Endothelial cell of umbilical vein (primary cell): ENCODE measurements at regions not wholly inside any gene's neighbourhood (a gene's known extent, or its start where the extent isn't known, plus 50 kb on each side); places are given as distances from the start of the nearest gene placed in this dataset.

Experiments
- POLR2A ChIP-seq: IDR thresholded peaks from 2 replicates; pipeline ENCODE4 v1.6.1; 2012; ENCODE audit warnings: low read depth, mild to moderate bottlenecking, control low read depth, low read length
- POLR2AphosphoS5 ChIP-seq: IDR thresholded peaks from 2 replicates; pipeline ENCODE4 v1.6.1; 2012; ENCODE audit warnings: low read depth, mild to moderate bottlenecking, control low read depth, low read length, moderate library complexity; ENCODE audit not compliant: insufficient read depth
- TF ChIP-seq, protein P1 (sequence below), 2 donors: IDR thresholded peaks; 1 replicate in 1 of 2; 2 replicates in 1 of 2; pipeline ENCODE4 v1.5.1; 2011; ENCODE audit warnings: low read length in 2 of 2, mild to moderate bottlenecking in 2 of 2, moderate library complexity in 2 of 2, control low read depth in 1 of 2, inconsistent platforms in 1 of 2, low read depth in 1 of 2; ENCODE audit not compliant: insufficient read depth in 1 of 2; ENCODE audit errors: extremely low read depth in 1 of 2

DNA sequence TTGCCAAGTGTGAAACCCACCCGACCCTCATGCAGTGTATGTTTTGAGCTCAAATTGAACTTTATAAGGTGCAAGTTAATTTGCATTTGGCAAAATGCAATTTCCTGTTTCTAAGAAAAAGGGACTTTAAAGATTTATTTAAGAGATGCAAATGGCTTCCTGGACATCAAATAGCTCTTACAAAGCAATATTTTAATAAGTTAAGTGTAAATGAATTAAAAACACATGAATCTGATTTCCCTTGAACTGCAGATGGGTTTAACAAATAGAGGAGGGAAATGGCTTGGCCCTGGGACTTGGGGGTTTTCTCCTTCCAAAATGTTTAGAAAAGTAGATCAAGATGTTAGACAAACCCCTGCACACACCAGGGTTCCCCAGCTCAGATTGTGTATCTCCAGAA, 116.0 kb downstream of the EN1 start:
- TF ChIP-seq POLR2AphosphoS5 (no peak), POLR2A (no peak)
- TF ChIP-seq, protein P1, sequence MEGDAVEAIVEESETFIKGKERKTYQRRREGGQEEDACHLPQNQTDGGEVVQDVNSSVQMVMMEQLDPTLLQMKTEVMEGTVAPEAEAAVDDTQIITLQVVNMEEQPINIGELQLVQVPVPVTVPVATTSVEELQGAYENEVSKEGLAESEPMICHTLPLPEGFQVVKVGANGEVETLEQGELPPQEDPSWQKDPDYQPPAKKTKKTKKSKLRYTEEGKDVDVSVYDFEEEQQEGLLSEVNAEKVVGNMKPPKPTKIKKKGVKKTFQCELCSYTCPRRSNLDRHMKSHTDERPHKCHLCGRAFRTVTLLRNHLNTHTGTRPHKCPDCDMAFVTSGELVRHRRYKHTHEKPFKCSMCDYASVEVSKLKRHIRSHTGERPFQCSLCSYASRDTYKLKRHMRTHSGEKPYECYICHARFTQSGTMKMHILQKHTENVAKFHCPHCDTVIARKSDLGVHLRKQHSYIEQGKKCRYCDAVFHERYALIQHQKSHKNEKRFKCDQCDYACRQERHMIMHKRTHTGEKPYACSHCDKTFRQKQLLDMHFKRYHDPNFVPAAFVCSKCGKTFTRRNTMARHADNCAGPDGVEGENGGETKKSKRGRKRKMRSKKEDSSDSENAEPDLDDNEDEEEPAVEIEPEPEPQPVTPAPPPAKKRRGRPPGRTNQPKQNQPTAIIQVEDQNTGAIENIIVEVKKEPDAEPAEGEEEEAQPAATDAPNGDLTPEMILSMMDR (IDR thresholded peaks at IDR 0.05; ENCODE audit: extremely low read depth in 1 of 2, insufficient read depth in 1 of 2, low read depth in 1 of 2, low read length in 2 of 2), result no peak
